ENCODE measurements at regions not wholly inside any gene's neighbourhood (a gene's known extent, or its start where the extent isn't known, plus 50 kb on each side); places are given as distances from the start of the nearest gene placed in this dataset.

- TF ChIP-seq ZNF274 (IDR thresholded peaks at IDR 0.05; ENCODE audit: low read depth, low read length) (no peak), YY1 (IDR thresholded peaks at IDR 0.05; ENCODE audit: insufficient read depth, insufficient read length) (no peak), SUZ12 (IDR thresholded peaks at IDR 0.05; ENCODE audit: extremely low read depth, insufficient read depth, insufficient read length) (no peak)
These were observed 92.3 kb downstream of the RAP2B start for GRCh38 chr3:153254361-153254760.

Measured in NT2/D1 (cell line).